ENCODE measurements at regions not wholly inside any gene's neighbourhood (a gene's known extent, or its start where the extent isn't known, plus 50 kb on each side); places are given as distances from the start of the nearest gene placed in this dataset.

GRCh38 chr7:32131091-32131490, 60.9 kb upstream of the PDE1C start:
- DNase-seq: no peak

GRCh38 chr7:32126843-32127242, 56.6 kb upstream of the PDE1C start:
- DNase-seq: no peak
